SK-N-MC (cell line): ENCODE measurements at regions not wholly inside any gene's neighbourhood (a gene's known extent, or its start where the extent isn't known, plus 50 kb on each side); places are given as distances from the start of the nearest gene placed in this dataset.

ENCODE experiments used
- DNase-seq: peaks from one replicate; pipeline ENCODE4 v3.0.0-alpha.2; 2011; ENCODE audit warnings: low read depth, low spot score
- H3K27ac ChIP-seq: fragments of 200-600 bp; sonication (generic); 2 replicates; pipeline ENCODE4 v1.5.1; 2016; ENCODE audit warnings: mixed run types
- H3K36me3 ChIP-seq: fragments of 200-600 bp; sonication (generic); 2 replicates; pipeline ENCODE4 v1.6.1; 2017; ENCODE audit warnings: antibody characterized with exemption, low read length, mixed read lengths; ENCODE audit not compliant: insufficient read depth
- H3K4me3 ChIP-seq: fragments of 200-600 bp; sonication (generic); 2 replicates; pipeline ENCODE4 v1.5.1; 2016
- H3K9ac ChIP-seq: fragments of 200-600 bp; sonication (generic); 2 replicates; pipeline ENCODE4 v1.8.0; 2017; ENCODE audit warnings: mixed run types, mixed read lengths; ENCODE audit not compliant: insufficient read length
- H3K9me3 ChIP-seq: fragments of 200-600 bp; sonication (generic); 2 replicates; pipeline ENCODE4 v1.6.1; 2017; ENCODE audit warnings: low read depth, mild to moderate bottlenecking, antibody characterized with exemption, low read length, moderate library complexity, mixed read lengths
- EZH2 ChIP-seq: fragments of 200-600 bp; sonication (generic); IDR thresholded peaks from one replicate; pipeline ENCODE4 v1.6.1; 2017; ENCODE audit warnings: antibody characterized with exemption
- FOXP2 ChIP-seq: optimal IDR thresholded peaks from 2 replicates; pipeline ENCODE3; 2011; ENCODE audit warnings: mild to moderate bottlenecking, moderate library complexity; ENCODE audit not compliant: insufficient read depth; ENCODE audit errors: extremely low read length, control extremely low read depth
- POLR2AphosphoS5 ChIP-seq: IDR thresholded peaks from 2 replicates; pipeline ENCODE4 v1.6.1; 2012; ENCODE audit warnings: mild to moderate bottlenecking, low read depth, low read length, borderline replicate concordance

- Histone ChIP-seq H3K36me3 (peaks cover 42% of the 10 kb centered on the region; the same call in 1 of the 2 replicates), H3K9me3 (no peaks in the 10 kb centered on the region), H3K9ac (no peak overlapping the region), H3K4me3 (no peak overlapping the region), H3K27ac (no peak overlapping the region)
- DNase-seq, result no peak
- TF ChIP-seq EZH2, result no peak
- no peak for TF ChIP-seq POLR2AphosphoS5
- TF ChIP-seq FOXP2, result no peak
Measured at GRCh38 chr14:71464840-71465239, 467.4 kb upstream of the RGS6 start.

GRCh38 chr14:71465316-71465715, 466.9 kb upstream of the RGS6 start:
- H3K9me3 ChIP-seq, result no peaks in the 10 kb centered on the region
- peaks cover 37% of the 10 kb centered on the region; the same call in 1 of the 2 replicates for H3K36me3 ChIP-seq
- no peak for DNase-seq
- no peak overlapping the region for H3K27ac ChIP-seq
- H3K9ac ChIP-seq, result no peak overlapping the region
- H3K4me3 ChIP-seq, result no peak overlapping the region
- TF ChIP-seq EZH2, result no peak
- TF ChIP-seq FOXP2, result no peak
- TF ChIP-seq POLR2AphosphoS5, result no peak

GRCh38 chr14:71466251-71466650, 466.0 kb upstream of the RGS6 start:
- H3K9ac ChIP-seq, result no peak overlapping the region
- no peak for DNase-seq
- no peaks in the 10 kb centered on the region for H3K9me3 ChIP-seq
- TF ChIP-seq FOXP2 (no peak), POLR2AphosphoS5 (no peak), EZH2 (no peak)
- H3K36me3 ChIP-seq, result peaks cover 28% of the 10 kb centered on the region; the same call in 1 of the 2 replicates
- H3K27ac ChIP-seq, result peak overlapping the region; percentile 45
- no peak overlapping the region for H3K4me3 ChIP-seq

GRCh38 chr14:71466946-71467345, 465.3 kb upstream of the RGS6 start:
- H3K27ac ChIP-seq, result peak overlapping the region; percentile 48
- no peak for TF ChIP-seq EZH2
- no peak for TF ChIP-seq FOXP2
- TF ChIP-seq POLR2AphosphoS5, result no peak
- DNase-seq, result no peak
- peaks cover 25% of the 10 kb centered on the region; the same call in 1 of the 2 replicates for H3K36me3 ChIP-seq
- H3K9me3 ChIP-seq, result no peaks in the 10 kb centered on the region
- no peak overlapping the region for H3K9ac ChIP-seq
- peak overlapping the region; percentile 9; the same call in 1 of the 2 replicates for H3K4me3 ChIP-seq

- H3K9ac ChIP-seq, result no peak overlapping the region
- TF ChIP-seq FOXP2, result no peak
- no peak for TF ChIP-seq EZH2
- TF ChIP-seq POLR2AphosphoS5, result no peak
- no peak overlapping the region; the same call in 1 of the 2 replicates for H3K4me3 ChIP-seq
- H3K36me3 ChIP-seq, result peaks cover 25% of the 10 kb centered on the region; the same call in 1 of the 2 replicates
- DNase-seq, result no peak
- no peaks in the 10 kb centered on the region for H3K9me3 ChIP-seq
- H3K27ac ChIP-seq, result peak overlapping the region; percentile 48
Measured at GRCh38 chr14:71467361-71467811, 464.8 kb upstream of the RGS6 start.

- no peaks in the 10 kb centered on the region for H3K9me3 ChIP-seq
- no peak for DNase-seq
- H3K36me3 ChIP-seq, result peaks cover 12% of the 10 kb centered on the region; the same call in 1 of the 2 replicates
- no peak overlapping the region for H3K9ac ChIP-seq
- no peak for TF ChIP-seq POLR2AphosphoS5
- no peak for TF ChIP-seq FOXP2
- no peak for TF ChIP-seq EZH2
- no peak overlapping the region for H3K27ac ChIP-seq
- no peak overlapping the region for H3K4me3 ChIP-seq
Measured at GRCh38 chr14:71468701-71469100, 463.5 kb upstream of the RGS6 start.

GRCh38 chr14:71469643-71470335, 462.4 kb upstream of the RGS6 start:
- peaks cover 8% of the 10 kb centered on the region; the same call in 1 of the 2 replicates for H3K36me3 ChIP-seq
- no peaks in the 10 kb centered on the region for H3K9me3 ChIP-seq
- H3K27ac ChIP-seq, result peak overlapping the region; percentile 4; the same call in 1 of the 2 replicates
- no peak for DNase-seq
- no peak overlapping the region for H3K9ac ChIP-seq
- H3K4me3 ChIP-seq, result no peak overlapping the region
- TF ChIP-seq EZH2, result no peak
- no peak for TF ChIP-seq FOXP2
- no peak for TF ChIP-seq POLR2AphosphoS5

- no peaks in the 10 kb centered on the region for H3K9me3 ChIP-seq
- no peak overlapping the region for H3K27ac ChIP-seq
- no peak overlapping the region for H3K9ac ChIP-seq
- no peak for TF ChIP-seq POLR2AphosphoS5
- no peak for TF ChIP-seq EZH2
- TF ChIP-seq FOXP2, result no peak
- H3K36me3 ChIP-seq, result peaks cover 7% of the 10 kb centered on the region
- DNase-seq, result no peak
- no peak overlapping the region for H3K4me3 ChIP-seq
Measured at GRCh38 chr14:71471634-71472355, 460.4 kb upstream of the RGS6 start.
